NCI-H2227 (cell line): ENCODE measurements at regions not wholly inside any gene's neighbourhood (a gene's known extent, or its start where the extent isn't known, plus 50 kb on each side); places are given as distances from the start of the nearest gene placed in this dataset.

Experiments used
- DNase-seq: peaks from one replicate; lab custom pipeline; 2025; ENCODE audit not compliant: unreplicated experiment; lab: John Stamatoyannopoulos, UW

- no peak for DNase-seq
These were observed 79.8 kb upstream of the CNTN5 start for GRCh38 chr11:98940913-98941312.

DNA sequence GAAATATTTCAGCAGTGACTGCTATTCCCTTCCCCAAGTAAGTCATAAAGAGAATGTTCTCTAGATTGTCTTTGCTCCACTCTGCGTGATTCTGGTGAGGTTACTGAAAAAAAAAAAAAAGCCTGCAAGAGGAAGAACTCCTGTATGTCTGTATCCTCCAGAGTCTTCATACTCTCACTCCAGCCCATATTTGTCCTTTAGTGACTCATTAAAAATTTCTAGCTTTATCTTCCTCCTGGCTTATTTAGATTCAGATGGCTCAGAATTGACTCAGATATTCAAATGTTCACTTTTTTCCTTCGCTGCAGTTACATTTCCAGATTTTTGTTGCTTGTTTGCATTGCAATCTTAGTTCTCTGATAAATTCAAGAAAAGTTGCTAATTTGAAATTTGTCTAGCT lies 76.3 kb upstream of the CNTN5 start:
- no peak for DNase-seq

DNA sequence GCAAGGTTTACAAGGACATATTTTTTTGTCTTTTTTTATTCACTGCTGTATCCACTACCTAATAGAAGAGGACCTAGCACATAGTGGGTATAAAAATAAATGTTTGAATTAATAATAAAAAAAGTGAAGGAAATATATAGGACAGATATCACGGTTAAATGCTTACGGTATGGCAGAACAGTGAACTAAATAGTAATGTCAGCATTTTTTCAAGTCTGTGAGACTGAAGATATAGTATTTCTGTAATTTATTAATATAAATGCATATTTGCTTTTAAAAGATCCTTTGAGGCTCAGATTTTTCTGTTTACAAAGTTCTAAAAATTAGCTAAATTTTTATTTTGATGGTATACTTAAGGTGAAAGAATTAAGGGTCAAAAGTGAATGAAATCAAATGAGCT lies 68.6 kb upstream of the CNTN5 start:
- no peak for DNase-seq

DNA sequence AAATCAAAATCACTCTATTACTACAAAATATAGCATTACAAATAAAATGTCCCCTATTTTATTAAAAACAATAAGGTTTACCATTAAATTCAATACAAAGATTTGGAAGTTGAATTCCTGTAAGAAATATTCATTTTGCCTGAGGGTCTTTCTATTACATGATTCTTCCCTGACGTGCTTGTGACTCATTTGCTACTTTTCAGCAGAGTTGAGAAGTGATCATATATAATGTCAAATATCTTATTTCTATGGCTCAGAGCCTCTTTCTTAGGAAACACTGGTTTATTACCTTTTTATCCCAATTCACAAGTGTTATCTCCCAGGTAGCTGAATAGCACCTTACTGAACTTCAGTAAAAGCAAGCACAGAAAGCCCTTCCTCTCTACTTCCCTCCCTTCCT lies 65.2 kb upstream of the CNTN5 start:
- DNase-seq: no peak

GRCh38 chr11:98964146-98964545 lies 56.6 kb upstream of the CNTN5 start:
- no peak for DNase-seq

DNA sequence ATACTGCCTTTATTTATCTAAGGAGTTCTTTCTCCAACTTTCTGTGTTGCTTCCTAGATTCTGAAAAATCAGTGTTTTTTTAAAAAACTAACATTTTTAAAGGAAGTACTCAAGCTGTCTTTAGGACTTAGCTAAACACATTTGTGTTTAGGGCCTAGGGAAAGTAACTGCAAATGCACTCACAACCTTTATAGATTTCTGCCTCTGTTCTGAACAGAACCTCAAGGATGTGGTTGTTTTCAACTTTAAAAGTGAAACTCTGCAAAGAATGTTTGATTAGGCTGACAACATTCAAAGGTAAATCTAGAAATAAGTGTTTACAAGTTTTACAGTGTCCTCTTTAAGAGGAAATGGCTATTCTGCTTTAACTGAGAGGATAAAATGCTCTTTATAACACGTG lies 55.4 kb upstream of the CNTN5 start:
- DNase-seq: no peak

DNA sequence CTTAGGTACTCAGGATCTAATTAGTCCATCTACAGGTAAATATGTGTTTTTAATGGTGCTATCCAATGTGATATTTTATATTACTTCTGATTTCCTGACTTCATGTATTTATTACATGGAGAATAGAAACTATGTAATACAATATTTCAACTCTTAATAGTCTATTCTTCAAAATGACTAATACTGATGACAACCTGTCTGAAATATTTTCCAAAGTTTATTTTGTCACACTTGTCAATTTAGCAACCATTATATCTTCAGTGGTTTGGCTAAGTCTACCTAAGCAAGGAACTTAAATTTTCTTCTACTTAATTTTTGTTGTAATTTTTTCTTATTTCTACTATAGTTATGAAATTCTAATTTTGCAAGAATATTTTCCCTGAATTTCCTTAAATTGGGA lies 55.0 kb upstream of the CNTN5 start:
- DNase-seq: no peak

GRCh38 chr11:98967005-98967404 lies 53.7 kb upstream of the CNTN5 start:
- no peak for DNase-seq
